Liver (tissue), 8 donors: ENCODE measurements at regions not wholly inside any gene's neighbourhood (a gene's known extent, or its start where the extent isn't known, plus 50 kb on each side); places are given as distances from the start of the nearest gene placed in this dataset.

Source experiments
- DNase-seq: peaks from one replicate; pipeline ENCODE4 v3.0.0-alpha.2; 2017; ENCODE audit warnings: low spot score
- H3K27ac ChIP-seq, 2 donors: one replicate each; pipeline ENCODE4 v1.7.0; 2013; ENCODE audit warnings: inconsistent platforms in 2 of 2, low read length in 2 of 2, control low read depth in 1 of 2, low read depth in 1 of 2, mild to moderate bottlenecking in 1 of 2
- H3K27me3 ChIP-seq, 4 donors: one replicate each; pipeline versions ENCODE4 v1.6.1 to v1.7.0; 2013; ENCODE audit warnings: low read length in 3 of 4, inconsistent platforms in 1 of 4, mild to moderate bottlenecking in 1 of 4, moderate library complexity in 1 of 4; ENCODE audit not compliant: control insufficient read depth in 4 of 4, insufficient read depth in 4 of 4
- H3K36me3 ChIP-seq, 4 donors: one replicate each; pipeline versions ENCODE4 v1.6.1 to v1.7.0; 2013; ENCODE audit warnings: low read length in 3 of 4, mild to moderate bottlenecking in 3 of 4, low read depth in 1 of 4, moderate library complexity in 1 of 4; ENCODE audit not compliant: control insufficient read depth in 4 of 4, insufficient read depth in 3 of 4
- H3K4me1 ChIP-seq, 4 donors: one replicate each; pipeline versions ENCODE4 v1.6.1 to v1.7.0; 2013; ENCODE audit warnings: low read length in 3 of 4, mild to moderate bottlenecking in 3 of 4, moderate library complexity in 1 of 4; ENCODE audit not compliant: control insufficient read depth in 4 of 4, insufficient read depth in 4 of 4
- H3K4me3 ChIP-seq, 3 donors: one replicate each; pipeline versions ENCODE4 v1.6.1 to v1.7.0; 2013; ENCODE audit warnings: low read length in 3 of 3, control low read depth in 1 of 3, low read depth in 1 of 3, mild to moderate bottlenecking in 1 of 3
- H3K9ac ChIP-seq, 2 donors: one replicate each; pipeline ENCODE4 v1.7.0; 2013; ENCODE audit warnings: low read length in 2 of 2, mild to moderate bottlenecking in 2 of 2, moderate library complexity in 2 of 2, control low read depth in 1 of 2, low read depth in 1 of 2
- H3K9me3 ChIP-seq, 4 donors: one replicate each; pipeline versions ENCODE4 v1.6.1 to v1.7.0; 2013; ENCODE audit warnings: low read length in 3 of 4; ENCODE audit not compliant: control insufficient read depth in 4 of 4
- ATF3 ChIP-seq: IDR thresholded peaks from 2 replicates; pipeline ENCODE4 v1.6.1; 2016; ENCODE audit warnings: antibody characterized with exemption
- CTCF ChIP-seq: fragments of 150-350 bp; IDR thresholded peaks from 2 replicates; pipeline ENCODE4 v1.5.1; 2017; ENCODE audit warnings: improper control_type of control experiment, low read depth, low read length; ENCODE audit not compliant: missing input control
- EGR1 ChIP-seq, 2 donors: IDR thresholded peaks; 2 replicates each; pipeline ENCODE4 v1.6.1; 2016 to 2018; ENCODE audit warnings: antibody characterized with exemption in 2 of 2, low read depth in 2 of 2
- FOXA1 ChIP-seq: IDR thresholded peaks from 2 replicates; pipeline ENCODE4 v1.6.1; 2016; ENCODE audit warnings: antibody characterized with exemption
- FOXA2 ChIP-seq: IDR thresholded peaks from 2 replicates; pipeline ENCODE4 v1.6.1; 2016; ENCODE audit warnings: antibody characterized with exemption
- GABPA ChIP-seq, 2 donors: IDR thresholded peaks in 1 of 2; conservative IDR thresholded peaks in 1 of 2; 2 replicates each; pipeline ENCODE4 v1.6.1; 2016; ENCODE audit warnings: antibody characterized with exemption in 2 of 2, mild to moderate bottlenecking in 1 of 2, moderate library complexity in 1 of 2
- HNF4A ChIP-seq, 2 donors: conservative IDR thresholded peaks; 2 replicates each; pipeline ENCODE4 v1.6.1; 2016; ENCODE audit warnings: antibody characterized with exemption in 2 of 2, mild to moderate bottlenecking in 2 of 2
- HNF4G ChIP-seq: IDR thresholded peaks from 2 replicates; pipeline ENCODE4 v1.6.1; 2016; ENCODE audit warnings: antibody characterized with exemption
- JUND ChIP-seq, 2 donors: IDR thresholded peaks; 2 replicates each; pipeline ENCODE4 v1.6.1; 2016; ENCODE audit warnings: antibody characterized with exemption in 2 of 2
- MAX ChIP-seq: IDR thresholded peaks from 2 replicates; pipeline ENCODE4 v1.6.1; 2016; ENCODE audit warnings: antibody characterized with exemption
- NR2F2 ChIP-seq: IDR thresholded peaks from 2 replicates; pipeline ENCODE4 v1.6.1; 2016; ENCODE audit warnings: antibody characterized with exemption
- RAD21 ChIP-seq, 2 donors: IDR thresholded peaks; 2 replicates each; pipeline ENCODE4 v1.6.1; 2016; ENCODE audit warnings: antibody characterized with exemption in 2 of 2, mild to moderate bottlenecking in 2 of 2
- REST ChIP-seq: IDR thresholded peaks from 2 replicates; pipeline ENCODE4 v1.6.1; 2016; ENCODE audit warnings: antibody characterized with exemption, mild to moderate bottlenecking
- RXRA ChIP-seq, 2 donors: IDR thresholded peaks; 2 replicates each; pipeline ENCODE4 v1.6.1; 2017 to 2018; ENCODE audit warnings: antibody characterized with exemption in 2 of 2, mild to moderate bottlenecking in 1 of 2
- SP1 ChIP-seq: IDR thresholded peaks from 2 replicates; pipeline ENCODE4 v1.6.1; 2018; ENCODE audit warnings: antibody characterized with exemption, mild to moderate bottlenecking
- TAF1 ChIP-seq: conservative IDR thresholded peaks from 2 replicates; pipeline ENCODE4 v1.6.1; 2016; ENCODE audit warnings: antibody characterized with exemption, mild to moderate bottlenecking
- YY1 ChIP-seq: IDR thresholded peaks from 2 replicates; pipeline ENCODE4 v1.6.1; 2016; ENCODE audit warnings: antibody characterized with exemption, mild to moderate bottlenecking
- ZBTB33 ChIP-seq: IDR thresholded peaks from 2 replicates; pipeline ENCODE4 v1.6.1; 2016; ENCODE audit warnings: antibody characterized with exemption
- WGBS: extraction: QIAGEN DNeasy Blood & Tissue Kit; methylation state at CpG from one replicate; pipeline ENCODE4 v1.1.7; 2013; 5-methylcytosine and 5-hydroxymethylcytosine counted together
- donor health status: healthy.
- donor health status: healthy.
- donor health status: healthy.
- donor health status: healthy.
- donor health status: healthy.

- TF ChIP-seq SP1 (no peak), FOXA2 (no peak), NR2F2 (no peak), MAX (no peak), FOXA1 (no peak), TAF1 (no peak), ZBTB33 (no peak), YY1 (no peak), ATF3 (no peak), CTCF (no peak), RAD21 (IDR thresholded peaks at IDR 0.05) (no peak), HNF4A (conservative IDR thresholded peaks at IDR 0.05) (no peak), GABPA (IDR thresholded peaks at IDR 0.05 in 1 of 2, conservative IDR thresholded peaks at IDR 0.05 in 1 of 2) (no peak), EGR1 (IDR thresholded peaks at IDR 0.05; ENCODE audit: low read depth in 2 of 2) (no peak), JUND (IDR thresholded peaks at IDR 0.05) (no peak), HNF4G (no peak), RXRA (IDR thresholded peaks at IDR 0.05) (no peak), REST (no peak)
- DNase-seq = no peak
- H3K4me3 ChIP-seq = no peak overlapping the region
- no peaks in the 10 kb centered on the region for H3K36me3 ChIP-seq
- no peak overlapping the region for H3K27ac ChIP-seq
- no peaks in the 10 kb centered on the region for H3K4me1 ChIP-seq
- peaks cover 0 to 4% (median 0%) of the 10 kb centered on the region in 4 donors for H3K27me3 ChIP-seq
- WGBS = 78% methylated on average over 1 of the region's 1 CpG
- no peak overlapping the region for H3K9ac ChIP-seq
- no peaks in the 10 kb centered on the region for H3K9me3 ChIP-seq
Measured at GRCh38 chr5:74328221-74328630, 312.3 kb downstream of the ENC1 start.

GRCh38 chr5:74327339-74327685 is 313.2 kb downstream of the ENC1 start:
- DNase-seq = no peak
- Histone ChIP-seq H3K4me1 (no peaks in the 10 kb centered on the region), H3K4me3 (no peak overlapping the region), H3K36me3 (no peaks in the 10 kb centered on the region), H3K9ac (no peak overlapping the region), H3K27me3 (peaks cover 0 to 4% (median 0%) of the 10 kb centered on the region in 4 donors), H3K9me3 (no peaks in the 10 kb centered on the region), H3K27ac (no peak overlapping the region)
- WGBS = 80% methylated on average over 2 of the region's 2 CpGs
- TF ChIP-seq MAX (no peak), FOXA1 (no peak)
